ENCODE measurements at regions not wholly inside any gene's neighbourhood (a gene's known extent, or its start where the extent isn't known, plus 50 kb on each side); places are given as distances from the start of the nearest gene placed in this dataset.
"Not testable (repeated sequence)": the region's sequence is repeated elsewhere in the genome, so short reads cannot be mapped to it uniquely, and the experiment has no call there.

- not testable (repeated sequence) for TF ChIP-seq CTCF, POLR2A, EP300, POLR2AphosphoS5 (IDR thresholded peaks at IDR 0.05)
Measured at GRCh38 chr13:50628512-50628911, 215.0 kb downstream of the DLEU7 start.
